Kasumi-1 (cell line): ENCODE measurements at regions not wholly inside any gene's neighbourhood (a gene's known extent, or its start where the extent isn't known, plus 50 kb on each side); places are given as distances from the start of the nearest gene placed in this dataset.
A peak's percentile ranks its signal among the peaks of the same experiment; 100 is the strongest.
"Not testable (repeated sequence)": the region's sequence is repeated elsewhere in the genome, so short reads cannot be mapped to it uniquely, and the experiment has no call there.

Experiments
- DNase-seq, 2 experiments: peaks; one replicate each; lab custom pipeline; 2025; lab: John Stamatoyannopoulos, UW

- no peak for DNase-seq
Measured at GRCh38 chr4:14110407-14110806, 482.9 kb upstream of the BOD1L1 start.

GRCh38 chr4:14111730-14112181 is 484.2 kb upstream of the BOD1L1 start:
- DNase-seq = peak in 1 of 2 experiments; percentile 1

- no peak for DNase-seq
Measured at GRCh38 chr4:14115106-14115505, 487.6 kb upstream of the BOD1L1 start.

- DNase-seq = no peak
Measured at GRCh38 chr4:14117575-14118238, 490.2 kb upstream of the BOD1L1 start.

- no peak for DNase-seq
Measured at GRCh38 chr4:14124816-14125215, 497.3 kb upstream of the BOD1L1 start.

GRCh38 chr4:14125375-14126129 is 498.0 kb upstream of the BOD1L1 start:
- DNase-seq = peak; percentile 93 to 96

GRCh38 chr4:14130551-14130950 is 503.0 kb upstream of the BOD1L1 start:
- no peak for DNase-seq

- no peak for DNase-seq
Measured at GRCh38 chr4:14131335-14131734, 503.8 kb upstream of the BOD1L1 start.

GRCh38 chr4:14132301-14132700 is 504.8 kb upstream of the BOD1L1 start:
- peak; percentile 5 to 14 for DNase-seq

- no peak for DNase-seq
Measured at GRCh38 chr4:14138106-14138505, 510.6 kb upstream of the BOD1L1 start.

GRCh38 chr4:14143892-14144291 is 516.4 kb upstream of the BOD1L1 start:
- peak; percentile 39 to 42 for DNase-seq

GRCh38 chr4:14149176-14150053 is 521.9 kb upstream of the BOD1L1 start:
- no peak for DNase-seq

GRCh38 chr4:14151101-14151500 is 523.6 kb upstream of the BOD1L1 start:
- no peak for DNase-seq

- no peak for DNase-seq
Measured at GRCh38 chr4:14152834-14153519, 525.5 kb upstream of the BOD1L1 start.

GRCh38 chr4:14155803-14156202 is 528.3 kb upstream of the BOD1L1 start:
- no peak for DNase-seq

- no peak for DNase-seq
Measured at GRCh38 chr4:14157262-14157661, 529.7 kb upstream of the BOD1L1 start.

GRCh38 chr4:14165222-14165920 is 537.8 kb upstream of the BOD1L1 start:
- DNase-seq = peak in 1 of 2 experiments; percentile 39

- DNase-seq = no peak
Measured at GRCh38 chr4:14167876-14168510, 540.5 kb upstream of the BOD1L1 start.

GRCh38 chr4:14168919-14169318 is 541.4 kb upstream of the BOD1L1 start:
- peak; percentile 13 to 17 for DNase-seq

GRCh38 chr4:14169460-14169859 is 541.9 kb upstream of the BOD1L1 start:
- DNase-seq = no peak

- not testable (repeated sequence) for DNase-seq
Measured at GRCh38 chr4:14169940-14170339, 542.4 kb upstream of the BOD1L1 start.
